ENCODE measurements at regions not wholly inside any gene's neighbourhood (a gene's known extent, or its start where the extent isn't known, plus 50 kb on each side); places are given as distances from the start of the nearest gene placed in this dataset.

GRCh38 chr13:65882810-65883209, 1347.3 kb downstream of the PCDH9 start:
- Histone ChIP-seq H3K4me2 (ENCODE audit: low read length) (no peak overlapping the region), H3K27me3 (ENCODE audit: insufficient read depth, low read length) (no peaks in the 10 kb centered on the region), H3K9me3 (ENCODE audit: insufficient read depth, low read depth, low read length) (no peaks in the 10 kb centered on the region), H3K9ac (ENCODE audit: low read length) (no peak overlapping the region), H3K79me2 (ENCODE audit: insufficient read depth, low read length) (no peaks in the 10 kb centered on the region), H3K27ac (ENCODE audit: low read depth, low read length) (no peak overlapping the region), H4K20me1 (ENCODE audit: insufficient read depth, low read length) (no peaks in the 10 kb centered on the region), H3K4me3 (ENCODE audit: insufficient read depth, low read depth, low read length) (no peak overlapping the region), H3K36me3 (ENCODE audit: insufficient read depth, low read length) (no peaks in the 10 kb centered on the region), H2AFZ (ENCODE audit: low read depth, low read length) (no peak overlapping the region), H3K4me1 (ENCODE audit: insufficient read depth, low read length) (no peaks in the 10 kb centered on the region)
- FAIRE-seq (no peak), DNase-seq (ENCODE audit: low read depth) (no peak)
- H3K27ac Mint-ChIP-seq (ENCODE audit: unreplicated experiment), result no peak overlapping the region
- H3K9me3 Mint-ChIP-seq (ENCODE audit: unreplicated experiment), result no peaks in the 10 kb centered on the region
- H3K36me3 Mint-ChIP-seq (ENCODE audit: low read depth, unreplicated experiment), result no peaks in the 10 kb centered on the region
- no peaks in the 10 kb centered on the region for H3K4me1 Mint-ChIP-seq (ENCODE audit: low read depth, unreplicated experiment)
- H3K4me3 Mint-ChIP-seq (ENCODE audit: unreplicated experiment), result no peak overlapping the region
- TF ChIP-seq CTCF (IDR thresholded peaks at IDR 0.05; ENCODE audit: insufficient read depth, low read depth, low read length) (no peak), EZH2 (IDR thresholded peaks at IDR 0.05; ENCODE audit: insufficient read depth, low read length) (no peak)
- no peaks in the 10 kb centered on the region for H3K27me3 Mint-ChIP-seq (ENCODE audit: low read depth, unreplicated experiment)

GRCh38 chr13:65881561-65882155, 1348.5 kb downstream of the PCDH9 start:
- Mint-ChIP-seq H3K27ac (ENCODE audit: unreplicated experiment) (no peak overlapping the region), H3K4me3 (ENCODE audit: unreplicated experiment) (no peak overlapping the region), H3K36me3 (ENCODE audit: low read depth, unreplicated experiment) (no peaks in the 10 kb centered on the region), H3K27me3 (ENCODE audit: low read depth, unreplicated experiment) (no peaks in the 10 kb centered on the region), H3K9me3 (ENCODE audit: unreplicated experiment) (no peaks in the 10 kb centered on the region), H3K4me1 (ENCODE audit: low read depth, unreplicated experiment) (no peaks in the 10 kb centered on the region)
- TF ChIP-seq CTCF (IDR thresholded peaks at IDR 0.05; ENCODE audit: insufficient read depth, low read depth, low read length) (no peak), EZH2 (IDR thresholded peaks at IDR 0.05; ENCODE audit: insufficient read depth, low read length) (no peak)
- no peaks in the 10 kb centered on the region for H3K4me1 ChIP-seq (ENCODE audit: insufficient read depth, low read length)
- H3K4me2 ChIP-seq (ENCODE audit: low read length), result no peak overlapping the region
- no peaks in the 10 kb centered on the region for H4K20me1 ChIP-seq (ENCODE audit: insufficient read depth, low read length)
- FAIRE-seq (no peak), DNase-seq (ENCODE audit: low read depth) (no peak)
- H3K27ac ChIP-seq (ENCODE audit: low read depth, low read length), result no peak overlapping the region
- no peak overlapping the region for H3K4me3 ChIP-seq (ENCODE audit: insufficient read depth, low read depth, low read length)
- H3K27me3 ChIP-seq (ENCODE audit: insufficient read depth, low read length), result no peaks in the 10 kb centered on the region
- no peak overlapping the region for H2AFZ ChIP-seq (ENCODE audit: low read depth, low read length)
- H3K9ac ChIP-seq (ENCODE audit: low read length), result no peak overlapping the region
- H3K36me3 ChIP-seq (ENCODE audit: insufficient read depth, low read length), result no peaks in the 10 kb centered on the region
- no peaks in the 10 kb centered on the region for H3K9me3 ChIP-seq (ENCODE audit: insufficient read depth, low read depth, low read length)
- no peaks in the 10 kb centered on the region for H3K79me2 ChIP-seq (ENCODE audit: insufficient read depth, low read length)

- Histone ChIP-seq H3K36me3 (ENCODE audit: insufficient read depth, low read length) (no peaks in the 10 kb centered on the region), H3K4me2 (ENCODE audit: low read length) (no peak overlapping the region), H4K20me1 (ENCODE audit: insufficient read depth, low read length) (no peaks in the 10 kb centered on the region), H3K79me2 (ENCODE audit: insufficient read depth, low read length) (no peaks in the 10 kb centered on the region), H3K9ac (ENCODE audit: low read length) (no peak overlapping the region), H3K9me3 (ENCODE audit: insufficient read depth, low read depth, low read length) (no peaks in the 10 kb centered on the region), H3K4me3 (ENCODE audit: insufficient read depth, low read depth, low read length) (no peak overlapping the region), H2AFZ (ENCODE audit: low read depth, low read length) (no peak overlapping the region), H3K4me1 (ENCODE audit: insufficient read depth, low read length) (no peaks in the 10 kb centered on the region), H3K27ac (ENCODE audit: low read depth, low read length) (no peak overlapping the region), H3K27me3 (ENCODE audit: insufficient read depth, low read length) (no peaks in the 10 kb centered on the region)
- TF ChIP-seq EZH2 (IDR thresholded peaks at IDR 0.05; ENCODE audit: insufficient read depth, low read length) (no peak), CTCF (IDR thresholded peaks at IDR 0.05; ENCODE audit: insufficient read depth, low read depth, low read length) (no peak)
- FAIRE-seq, result no peak
- Mint-ChIP-seq H3K27me3 (ENCODE audit: low read depth, unreplicated experiment) (no peaks in the 10 kb centered on the region), H3K27ac (ENCODE audit: unreplicated experiment) (no peak overlapping the region), H3K36me3 (ENCODE audit: low read depth, unreplicated experiment) (no peaks in the 10 kb centered on the region), H3K4me1 (ENCODE audit: low read depth, unreplicated experiment) (peaks cover 3% of the 10 kb centered on the region), H3K9me3 (ENCODE audit: unreplicated experiment) (no peaks in the 10 kb centered on the region), H3K4me3 (ENCODE audit: unreplicated experiment) (no peak overlapping the region)
- DNase-seq (ENCODE audit: low read depth), result no peak
These were observed 1355.1 kb downstream of the PCDH9 start for GRCh38 chr13:65875031-65875430.

Data from astrocyte (in vitro differentiated cells and primary cell).